ENCODE measurements at regions not wholly inside any gene's neighbourhood (a gene's known extent, or its start where the extent isn't known, plus 50 kb on each side); places are given as distances from the start of the nearest gene placed in this dataset.

GRCh38 chr13:106029676-106030290, 505.7 kb downstream of the EFNB2 start:
- no peak for DNase-seq

GRCh38 chr13:106028911-106029310, 506.6 kb downstream of the EFNB2 start:
- no peak for DNase-seq

- DNase-seq: no peak
Observed at GRCh38 chr13:106011600-106011999, 523.9 kb downstream of the EFNB2 start.

- no peak for DNase-seq
Observed at GRCh38 chr13:106010836-106011235, 524.6 kb downstream of the EFNB2 start.

- no peak for DNase-seq
Observed at GRCh38 chr13:106008540-106008939, 526.9 kb downstream of the EFNB2 start.

- no peak for DNase-seq
Observed at GRCh38 chr13:106007156-106007555, 528.3 kb downstream of the EFNB2 start.

- no peak for DNase-seq
Observed at GRCh38 chr13:106003651-106004050, 531.8 kb downstream of the EFNB2 start.

GRCh38 chr13:106001443-106001842, 534.0 kb downstream of the EFNB2 start:
- DNase-seq: no peak

GRCh38 chr13:105997581-105998550, 537.6 kb downstream of the EFNB2 start:
- DNase-seq: no peak

- DNase-seq: no peak
Observed at GRCh38 chr13:105996391-105997025, 539.0 kb downstream of the EFNB2 start.

- no peak for DNase-seq
Observed at GRCh38 chr13:105994340-105994739, 541.1 kb downstream of the EFNB2 start.

- peak; percentile 85 for DNase-seq
Observed at GRCh38 chr13:105991622-105992277, 543.7 kb downstream of the EFNB2 start.

GRCh38 chr13:105991131-105991530, 544.3 kb downstream of the EFNB2 start:
- DNase-seq: no peak

GRCh38 chr13:105990256-105990958, 545.1 kb downstream of the EFNB2 start:
- DNase-seq: peak; percentile 64

GRCh38 chr13:105984646-105985045, 550.8 kb downstream of the EFNB2 start:
- DNase-seq: no peak

GRCh38 chr13:105984236-105984635, 551.2 kb downstream of the EFNB2 start:
- DNase-seq: peak; percentile 55

- no peak for DNase-seq
Observed at GRCh38 chr13:105982219-105982930, 553.1 kb downstream of the EFNB2 start.

GRCh38 chr13:105979131-105980011, 556.1 kb downstream of the EFNB2 start:
- peak; percentile 62 for DNase-seq

- DNase-seq: no peak
Observed at GRCh38 chr13:105974380-105974779, 561.1 kb downstream of the EFNB2 start.

- DNase-seq: no peak
Observed at GRCh38 chr13:105972811-105973590, 562.5 kb downstream of the EFNB2 start.
